GM23338 (cell line): ENCODE measurements at regions not wholly inside any gene's neighbourhood (a gene's known extent, or its start where the extent isn't known, plus 50 kb on each side); places are given as distances from the start of the nearest gene placed in this dataset.

Source experiments
- ATAC-seq: fragments of 200-7000 bp; cut with Tn5 transposase; 3 replicates; pipeline ENCODE4 v1.9.1; 2020
- DNase-seq: peaks from one replicate; pipeline ENCODE4 v3.0.0-alpha.2; 2015; ENCODE audit warnings: low spot score
- H2AFZ ChIP-seq: fragments of 200-600 bp; sonication (generic); 2 replicates; pipeline ENCODE4 v1.8.0; 2016; ENCODE audit warnings: antibody characterized with exemption, mild to moderate bottlenecking, moderate library complexity
- H3F3A ChIP-seq: fragments of 200-600 bp; sonication (generic); replicated peaks from 2 replicates; pipeline ENCODE4 v1.8.0; 2017; ENCODE audit warnings: antibody characterized with exemption, mixed run types, low read depth
- H3K27ac ChIP-seq: fragments of 200-600 bp; sonication (generic); 2 replicates; pipeline ENCODE4 v1.6.1; 2016; ENCODE audit warnings: low read depth
- H3K27me3 ChIP-seq: fragments of 200-600 bp; sonication (generic); 2 replicates; pipeline ENCODE4 v1.8.0; 2016; ENCODE audit warnings: mild to moderate bottlenecking, mixed run types, moderate library complexity; ENCODE audit not compliant: insufficient read depth
- H3K36me3 ChIP-seq: fragments of 200-600 bp; sonication (generic); 2 replicates; pipeline ENCODE4 v1.8.0; 2016; ENCODE audit warnings: mild to moderate bottlenecking; ENCODE audit not compliant: insufficient read depth
- H3K4me1 ChIP-seq: fragments of 200-600 bp; sonication (generic); 2 replicates; pipeline ENCODE4 v1.8.0; 2016; ENCODE audit warnings: mild to moderate bottlenecking, moderate library complexity; ENCODE audit not compliant: insufficient read depth
- H3K4me2 ChIP-seq: fragments of 200-600 bp; sonication (generic); 2 replicates; pipeline ENCODE4 v1.7.1; 2017; ENCODE audit warnings: mixed run types
- H3K4me3 ChIP-seq: fragments of 200-600 bp; sonication (generic); 2 replicates; pipeline ENCODE4 v1.6.1; 2016; ENCODE audit warnings: mixed run types
- H3K79me2 ChIP-seq: fragments of 200-600 bp; sonication (generic); replicated peaks from 2 replicates; pipeline ENCODE4 v1.8.0; 2017; ENCODE audit warnings: mild to moderate bottlenecking; ENCODE audit not compliant: insufficient read depth
- H3K9me2 ChIP-seq: fragments of 200-600 bp; sonication (generic); 2 replicates; pipeline ENCODE4 v1.8.0; 2017; ENCODE audit not compliant: insufficient read depth
- H4K20me1 ChIP-seq: fragments of 200-600 bp; sonication (generic); replicated peaks from 2 replicates; pipeline ENCODE4 v1.8.0; 2017; ENCODE audit warnings: mild to moderate bottlenecking; ENCODE audit not compliant: insufficient read depth
- H3K27ac Mint-ChIP-seq: 2 replicates; pipeline ENCODE4 v1.8.0; 2020; ENCODE audit warnings: inconsistent platforms, mild to moderate bottlenecking, moderate library complexity, mixed read lengths
- H3K27me3 Mint-ChIP-seq: 3 replicates; pipeline ENCODE4 v1.8.0; 2022; ENCODE audit warnings: low read depth, mild to moderate bottlenecking, moderate library complexity, mixed read lengths, inconsistent platforms; ENCODE audit not compliant: insufficient read depth, poor library complexity
- H3K36me3 Mint-ChIP-seq: 3 replicates; pipeline ENCODE4 v1.8.0; 2021; ENCODE audit warnings: low read depth, mild to moderate bottlenecking, inconsistent platforms, moderate library complexity, mixed read lengths
- H3K4me1 Mint-ChIP-seq: 3 replicates; pipeline ENCODE4 v1.8.0; 2020; ENCODE audit warnings: mild to moderate bottlenecking, inconsistent platforms, mixed read lengths
- H3K4me3 Mint-ChIP-seq: 3 replicates; pipeline ENCODE4 v1.8.0; 2021; ENCODE audit warnings: moderate library complexity, mild to moderate bottlenecking, inconsistent platforms, mixed read lengths
- H3K9me3 Mint-ChIP-seq: 3 replicates; pipeline ENCODE4 v1.8.0; 2020; ENCODE audit warnings: moderate library complexity, mild to moderate bottlenecking, inconsistent platforms, mixed read lengths
- CREB1 ChIP-seq: fragments of 250-450 bp; sonication (Bioruptor Pico); IDR thresholded peaks from 2 replicates; pipeline ENCODE4 v1.5.0; 2020; ENCODE audit warnings: low read depth, mild to moderate bottlenecking, moderate library complexity
- CTCF ChIP-seq, 2 experiments: fragments of 200-600 bp in 1 of 2; sonication (generic) in 1 of 2; conservative IDR thresholded peaks; 2 replicates each; pipeline versions ENCODE4 v1.5.1 to v1.6.1; 2016 to 2017; ENCODE audit warnings: antibody characterized with exemption in 2 of 2, low read depth in 2 of 2, mild to moderate bottlenecking in 2 of 2, moderate library complexity in 1 of 2
- EZH2phosphoT487 ChIP-seq: fragments of 200-600 bp; sonication (generic); IDR thresholded peaks from one replicate; pipeline ENCODE4 v1.8.1; 2018; ENCODE audit warnings: antibody characterized with exemption; ENCODE audit not compliant: unreplicated experiment
- JUNB ChIP-seq: IDR thresholded peaks from one replicate; pipeline ENCODE4 v1.6.1; 2016; ENCODE audit warnings: antibody characterized with exemption; ENCODE audit not compliant: unreplicated experiment
- NANOG ChIP-seq: IDR thresholded peaks from 2 replicates; pipeline ENCODE4 v1.6.1; 2016; ENCODE audit warnings: antibody characterized with exemption, borderline replicate concordance
- REST ChIP-seq: IDR thresholded peaks from one replicate; pipeline ENCODE4 v1.6.1; 2018; ENCODE audit warnings: antibody characterized with exemption; ENCODE audit not compliant: unreplicated experiment
- ZNF114 ChIP-seq: fragments of 250-450 bp; sonication (Bioruptor Pico); IDR thresholded peaks from 2 replicates; pipeline ENCODE4 v1.5.0; 2020; ENCODE audit warnings: mild to moderate bottlenecking, moderate library complexity
- ZNF331 ChIP-seq: fragments of 250-450 bp; sonication (Bioruptor Pico); IDR thresholded peaks from 2 replicates; pipeline ENCODE4 v1.5.0; 2020; ENCODE audit warnings: low read depth, mild to moderate bottlenecking, moderate library complexity

DNA sequence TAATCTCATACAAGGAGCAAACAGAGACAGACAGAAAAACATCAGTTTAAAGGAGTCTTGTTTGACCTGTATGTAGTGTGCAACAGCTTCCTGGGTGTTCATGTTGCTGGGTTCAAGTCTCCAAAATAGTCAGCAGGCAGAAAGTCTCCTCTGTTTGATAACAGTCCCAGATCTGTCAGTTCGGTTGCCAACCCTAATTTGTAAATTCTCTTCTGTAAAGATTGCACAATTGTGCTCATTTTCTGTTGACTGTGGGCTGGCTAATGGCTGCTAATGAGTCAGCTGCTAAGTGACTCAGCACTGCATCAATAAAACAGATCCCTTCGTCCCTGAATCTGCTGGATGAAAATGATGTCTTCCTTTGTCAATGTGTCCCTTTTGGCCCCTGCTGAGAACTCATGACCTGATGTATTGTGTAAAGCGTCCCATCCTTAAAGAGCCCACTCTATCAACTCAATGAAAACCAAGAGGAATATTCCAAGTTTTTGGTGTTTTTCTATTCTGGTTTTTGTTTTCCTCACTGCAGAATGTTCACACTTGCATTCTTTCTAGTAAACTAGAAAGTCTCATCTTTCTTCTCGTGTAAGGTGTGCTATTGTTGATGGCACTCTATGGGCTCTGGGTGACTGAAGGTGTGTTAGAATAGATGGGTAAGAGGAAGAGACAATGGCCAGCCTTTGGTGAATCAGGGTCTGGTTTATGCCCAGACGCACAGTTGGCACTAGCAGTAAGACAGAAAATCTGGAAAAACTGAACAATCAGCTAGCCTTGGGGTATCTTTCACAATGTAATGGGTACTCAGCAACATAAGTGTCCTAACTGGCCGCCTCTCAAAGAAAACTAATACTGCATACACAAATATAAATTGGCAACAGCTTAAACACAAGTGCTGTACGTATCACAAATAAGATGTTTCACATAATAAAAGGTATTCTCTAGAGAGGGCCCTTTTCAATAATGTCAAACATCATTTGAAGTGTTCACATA, 75.1 kb upstream of the SIPA1L2 start:
- Histone ChIP-seq H3K27ac (no peak overlapping the region), H2AFZ (no peak overlapping the region), H3K4me1 (no peaks in the 10 kb centered on the region), H3F3A (no peaks in the 10 kb centered on the region), H3K9me2 (0 out of 2 replicates have a peak, but pooled peaks cover 8% of the 10 kb centered on the region), H3K79me2 (no peaks in the 10 kb centered on the region), H3K4me2 (no peak overlapping the region), H3K4me3 (no peak overlapping the region), H3K27me3 (no peaks in the 10 kb centered on the region), H4K20me1 (no peaks in the 10 kb centered on the region), H3K36me3 (no peaks in the 10 kb centered on the region)
- TF ChIP-seq EZH2phosphoT487 (no peak), CREB1 (CRISPR knock-in tag) (no peak), ZNF114 (CRISPR knock-in tag) (no peak), REST (no peak), JUNB (no peak), ZNF331 (CRISPR knock-in tag) (no peak), CTCF (conservative IDR thresholded peaks at IDR 0.05; ENCODE audit: low read depth in 2 of 2) (no peak), NANOG (no peak)
- ATAC-seq (no peak), DNase-seq (no peak)
- 0 out of 3 replicates have a peak, but pooled peaks cover 2% of the 10 kb centered on the region for H3K4me1 Mint-ChIP-seq
- H3K36me3 Mint-ChIP-seq = no peaks in the 10 kb centered on the region; the same call in 2 of the 3 replicates
- H3K27me3 Mint-ChIP-seq = peaks cover 2% of the 10 kb centered on the region
- no peak overlapping the region for H3K4me3 Mint-ChIP-seq
- H3K9me3 Mint-ChIP-seq = no peaks in the 10 kb centered on the region
- no peak overlapping the region for H3K27ac Mint-ChIP-seq
